Adrenal gland (tissue), 5 donors: ENCODE measurements at regions not wholly inside any gene's neighbourhood (a gene's known extent, or its start where the extent isn't known, plus 50 kb on each side); places are given as distances from the start of the nearest gene placed in this dataset.

Experiments
- CTCF ChIP-seq, 6 experiments: fragments of 450-650 bp in 4 of 6; fragments of 200-600 bp in 2 of 6; sonication (generic) in 1 of 6; IDR thresholded peaks; 1 replicate in 5 of 6; 2 replicates in 1 of 6; pipeline versions ENCODE4 v1.5.1 to v1.8.0; 2016 to 2021; ENCODE audit warnings: antibody characterized with exemption in 6 of 6, mild to moderate bottlenecking in 2 of 6, moderate library complexity in 1 of 6
- POLR2A ChIP-seq, 2 donors: fragments of 450-650 bp; IDR thresholded peaks; one replicate each; pipeline ENCODE4 v1.6.1; 2017; ENCODE audit warnings: antibody characterized with exemption in 2 of 2, mild to moderate bottlenecking in 2 of 2, moderate library complexity in 1 of 2
- donor health status: DM: no; HTN: no; CAD: no.

GRCh38 chr2:74772046-74772445 lies 61.9 kb upstream of the HK2 start:
- TF ChIP-seq CTCF (IDR thresholded peaks at IDR 0.05) (no peak), POLR2A (IDR thresholded peaks at IDR 0.05) (no peak)
